ENCODE measurements at regions not wholly inside any gene's neighbourhood (a gene's known extent, or its start where the extent isn't known, plus 50 kb on each side); places are given as distances from the start of the nearest gene placed in this dataset.

- no peak overlapping the region for H4K91ac ChIP-seq (replicated peaks; ENCODE audit: insufficient read length, low read length)
- no peak overlapping the region for H3K18ac ChIP-seq (ENCODE audit: extremely low read depth, low read length)
- H2AFZ ChIP-seq (ENCODE audit: low read length), result no peak overlapping the region
- H3K9ac ChIP-seq (replicated peaks in 1 of 4; ENCODE audit: extremely low read depth in 1 of 4, low read depth in 3 of 4, low read length in 3 of 4), result no peak overlapping the region
- TF ChIP-seq PHF8 (conservative IDR thresholded peaks at IDR 0.05; ENCODE audit: low read depth, low read length), result no peak
- no peaks in the 10 kb centered on the region for H3K9me3 ChIP-seq (ENCODE audit: insufficient read depth in 2 of 2, low read depth in 1 of 2, low read length in 1 of 2)
- no peak overlapping the region for H4K5ac ChIP-seq (ENCODE audit: insufficient read length, low read depth, low read length)
- no peak overlapping the region for H3K23ac ChIP-seq (ENCODE audit: insufficient read length)
- no peaks in the 10 kb centered on the region for H3K79me2 ChIP-seq (ENCODE audit: control insufficient read depth in 1 of 2, insufficient read depth in 2 of 2, low read length in 2 of 2)
- H2BK15ac ChIP-seq (ENCODE audit: low read length), result no peak overlapping the region
- peaks cover 2% of the 10 kb centered on the region; the same call in 1 of the 2 replicates for H3K23me2 ChIP-seq (ENCODE audit: low read depth, low read length)
- no peak overlapping the region for H2BK12ac ChIP-seq (ENCODE audit: low read depth, low read length)
- no peaks in the 10 kb centered on the region for H3K27me3 ChIP-seq (replicated peaks in 1 of 4; ENCODE audit: control insufficient read depth in 3 of 4, extremely low read depth in 1 of 4, insufficient read depth in 3 of 4, low read length in 3 of 4)
- no peak for DNase-seq (ENCODE audit: low read depth in 1 of 2, low spot score in 2 of 2)
- no peak overlapping the region for H2BK5ac ChIP-seq (ENCODE audit: low read depth, low read length)
- FAIRE-seq, result no peak
- no peaks in the 10 kb centered on the region for H3K79me1 ChIP-seq (ENCODE audit: low read depth, low read length)
- no peak overlapping the region for H2BK20ac ChIP-seq (ENCODE audit: low read length)
- CTCF ChIA-PET (ENCODE audit: partially characterized antibody), result interaction anchor here (1.0 to 6.9 kb wide), 3 partner anchors 7 to 122 kb away, joined by 3 to 54 read pairs (median 3); no protein-coding TSS in a partner anchor
- H3K27ac ChIP-seq (ENCODE audit: low read depth, low read length), result no peak overlapping the region
- WGBS, 2 experiments (ENCODE audit: extremely low coverage in 1 of 2, insufficient coverage in 1 of 2, insufficient read length in 1 of 2, insufficient replicate concordance in 2 of 2, low coverage in 1 of 2, low lambda C conversion rate in 2 of 2, missing lambda C conversion rate in 1 of 2), result 93% methylated on average over 1 of the region's 1 CpG; no CpG with 5 or more reads in 1 of the 2 experiments
- H3K14ac ChIP-seq (ENCODE audit: insufficient read length), result no peak overlapping the region
- H3K56ac ChIP-seq (replicated peaks; ENCODE audit: insufficient read length, low read depth, low read length), result no peak overlapping the region
- H3K36me3 ChIP-seq (ENCODE audit: control insufficient read depth in 2 of 4, insufficient read depth in 4 of 4, low read length in 3 of 4), result no peaks in the 10 kb centered on the region
- POLR2A ChIA-PET (ENCODE audit: partially characterized antibody), result interaction anchor here (0.7 to 1.4 kb wide), 5 partner anchors 79 to 112 kb away, joined by 3 to 5 read pairs (median 4); partner anchors contain the start of gene CHD2
- H4K20me1 ChIP-seq (replicated peaks in 1 of 2; ENCODE audit: control insufficient read depth in 1 of 2, insufficient read depth in 2 of 2, low read length in 2 of 2), result no peaks in the 10 kb centered on the region
- H3K4ac ChIP-seq (replicated peaks; ENCODE audit: insufficient read length, low read depth, low read length), result no peak overlapping the region
- H3K4me2 ChIP-seq (ENCODE audit: insufficient read depth in 1 of 2, low read depth in 2 of 2, low read length in 2 of 2), result no peak overlapping the region
- no peak overlapping the region for H3K4me3 ChIP-seq (ENCODE audit: extremely low read depth in 1 of 4, insufficient read depth in 2 of 4, low read depth in 3 of 4, low read length in 4 of 4)
- peaks cover 3 to 6% (median 5%) of the 10 kb centered on the region in 4 experiments; a peak in 6 of 7 replicates for H3K4me1 ChIP-seq (replicated peaks in 1 of 4; ENCODE audit: control insufficient read depth in 3 of 4, insufficient read depth in 4 of 4, low read length in 3 of 4)
- no peak overlapping the region for H2BK120ac ChIP-seq (replicated peaks; ENCODE audit: low read depth, low read length)
- H2AK5ac ChIP-seq (ENCODE audit: low read depth, low read length), result no peak overlapping the region
- no peak overlapping the region for H4K8ac ChIP-seq (ENCODE audit: extremely low read depth, insufficient read depth, low read length)
Measured at GRCh38 chr15:92803536-92803851, 96.6 kb upstream of the CHD2 start.
